OCI-LY7 (cell line): ENCODE measurements at regions not wholly inside any gene's neighbourhood (a gene's known extent, or its start where the extent isn't known, plus 50 kb on each side); places are given as distances from the start of the nearest gene placed in this dataset.

Experiments
- BruUV-seq: library from RNA; stranded (reverse); fragments of 400-500 nt; replicated peaks from 2 replicates; lab custom pipeline; 2021; lab: Mats Ljungman, UMichigan
- CTCF ChIA-PET: fragments of 300-600 bp; sonication (Branson Sonifier 250); formaldehyde crosslinking; loops from one replicate; lab custom pipeline; 2022; ENCODE audit warnings: antibody characterized with exemption; ENCODE audit not compliant: unreplicated experiment; lab: Charles Lee
- POLR2A ChIA-PET: fragments of 300-600 bp; sonication (Branson Sonifier 250); formaldehyde crosslinking; loops from one replicate; lab custom pipeline; 2022; ENCODE audit warnings: antibody characterized with exemption; lab: Charles Lee
- DNase-seq: peaks from one replicate; pipeline ENCODE4 v3.0.0-alpha.2; 2015; ENCODE audit warnings: low spot score
- H2AFZ ChIP-seq: fragments of 200-600 bp; sonication (generic), shearing (Covaris generic); 2 replicates; pipeline ENCODE4 v1.6.1; 2014; ENCODE audit warnings: mild to moderate bottlenecking, antibody characterized with exemption, low read length, moderate library complexity
- H3K27ac ChIP-seq: fragments of 200-600 bp; sonication (generic); 2 replicates; pipeline ENCODE4 v1.5.1; 2014; ENCODE audit warnings: mixed run types, low read depth, mild to moderate bottlenecking, moderate library complexity, low read length, inconsistent platforms; ENCODE audit not compliant: poor library complexity, severe bottlenecking
- H3K36me3 ChIP-seq: fragments of 200-600 bp; sonication (generic); 2 replicates; pipeline ENCODE4 v1.6.1; 2014; ENCODE audit warnings: mild to moderate bottlenecking, antibody characterized with exemption, low read length, moderate library complexity, mixed read lengths; ENCODE audit not compliant: insufficient read depth
- H3K4me1 ChIP-seq: fragments of 200-600 bp; sonication (generic); 2 replicates; pipeline ENCODE4 v1.5.1; 2014; ENCODE audit warnings: mild to moderate bottlenecking, low read length; ENCODE audit not compliant: insufficient read depth, poor library complexity, severe bottlenecking
- H3K4me2 ChIP-seq: fragments of 200-600 bp; sonication (generic); 2 replicates; pipeline ENCODE4 v1.6.1; 2014; ENCODE audit warnings: mild to moderate bottlenecking, low read length
- H3K4me3 ChIP-seq: fragments of 200-600 bp; sonication (generic); 2 replicates; pipeline ENCODE4 v1.5.1; 2014; ENCODE audit warnings: mild to moderate bottlenecking, low read depth, low read length; ENCODE audit not compliant: poor library complexity, severe bottlenecking
- H3K79me2 ChIP-seq: fragments of 200-600 bp; sonication (generic); 2 replicates; pipeline ENCODE4 v1.6.1; 2016; ENCODE audit warnings: low read depth, mild to moderate bottlenecking, low read length, moderate library complexity, mixed read lengths; ENCODE audit not compliant: insufficient read depth
- H3K9me2 ChIP-seq: fragments of 200-600 bp; sonication (generic); 2 replicates; pipeline ENCODE4 v1.6.1; 2016; ENCODE audit warnings: mild to moderate bottlenecking, low read length, mixed read lengths; ENCODE audit not compliant: insufficient read depth
- H3K9me3 ChIP-seq: fragments of 200-600 bp; sonication (generic); 2 replicates; pipeline ENCODE4 v1.6.1; 2014; ENCODE audit warnings: mild to moderate bottlenecking, mixed run types, low read length, mixed read lengths
- H4K20me1 ChIP-seq: fragments of 200-600 bp; sonication (generic); 2 replicates; pipeline ENCODE4 v1.6.1; 2014; ENCODE audit warnings: mild to moderate bottlenecking, antibody characterized with exemption, low read length, moderate library complexity, mixed read lengths; ENCODE audit not compliant: insufficient read depth
- CTCF ChIP-seq: fragments of 200-600 bp; sonication (generic); conservative IDR thresholded peaks from 2 replicates; pipeline ENCODE4 v1.5.1; 2014; ENCODE audit warnings: mild to moderate bottlenecking, antibody characterized with exemption, low read length, moderate library complexity, mixed read lengths
- EZH2phosphoT487 ChIP-seq: fragments of 200-600 bp; sonication (generic); IDR thresholded peaks from 2 replicates; pipeline ENCODE4 v1.6.1; 2018; ENCODE audit warnings: low read depth, borderline replicate concordance, mild to moderate bottlenecking, mixed run types, antibody characterized with exemption, low read length, moderate library complexity, mixed read lengths
- intact Hi-C: fragments of 100-400 bp; cut with micrococcal nuclease; formaldehyde crosslinking; loops from one replicate; pipeline ENCODE4 v1.10.0; 2022; ENCODE audit not compliant: unreplicated experiment

DNA sequence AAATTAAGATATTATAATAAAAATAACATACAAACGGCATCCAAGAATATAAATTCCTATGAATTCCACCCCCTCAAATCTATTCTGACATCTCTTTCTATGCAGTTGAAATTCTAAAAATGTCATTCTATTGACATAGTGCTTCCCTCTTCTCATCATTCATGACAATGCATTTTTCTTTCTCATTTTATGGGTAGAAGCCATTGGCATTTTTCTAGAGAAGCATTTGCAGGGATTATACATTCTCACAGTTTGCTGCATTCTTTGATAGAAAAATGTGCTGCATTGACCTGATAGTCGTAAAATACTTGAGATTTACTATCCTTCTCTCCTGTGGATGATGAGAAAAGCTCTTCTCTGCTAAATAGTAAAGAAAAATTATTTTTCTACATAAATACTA lies 760.9 kb upstream of the ACO1 start:
- no peak for DNase-seq
- no peak for TF ChIP-seq CTCF
- TF ChIP-seq EZH2phosphoT487, result no peak
- H4K20me1 ChIP-seq, result no peaks in the 10 kb centered on the region
- H3K9me2 ChIP-seq, result no peaks in the 10 kb centered on the region
- POLR2A ChIA-PET, result interaction anchor here (0.5 to 0.7 kb wide), 2 partner anchors 81 to 1390 kb away, joined by 3 read pairs; no protein-coding TSS in a partner anchor
- BruUV-seq, result no TSS peak
- peaks cover 4% of the 10 kb centered on the region; the same call in 1 of the 2 replicates for H3K9me3 ChIP-seq
- no peak overlapping the region for H2AFZ ChIP-seq
- H3K4me2 ChIP-seq, result no peak overlapping the region
- CTCF ChIA-PET, result no interaction called here
- no peaks in the 10 kb centered on the region for H3K36me3 ChIP-seq
- H3K4me1 ChIP-seq, result no peaks in the 10 kb centered on the region
- intact Hi-C loops, result no loop called here
- no peak overlapping the region for H3K4me3 ChIP-seq
- no peaks in the 10 kb centered on the region for H3K79me2 ChIP-seq
- no peak overlapping the region for H3K27ac ChIP-seq

GRCh38 chr9:31629292-31629691 lies 755.2 kb upstream of the ACO1 start:
- no peaks in the 10 kb centered on the region for H3K9me2 ChIP-seq
- H3K4me3 ChIP-seq, result no peak overlapping the region
- H3K9me3 ChIP-seq, result peaks cover 4% of the 10 kb centered on the region; the same call in 1 of the 2 replicates
- no peaks in the 10 kb centered on the region for H3K4me1 ChIP-seq
- ChIA-PET CTCF (no interaction called here), POLR2A (interaction anchor here (1.5 kb wide), 1 partner anchor 31 kb away, joined by 3 read pairs; no protein-coding TSS in a partner anchor)
- no peaks in the 10 kb centered on the region for H3K79me2 ChIP-seq
- H3K36me3 ChIP-seq, result no peaks in the 10 kb centered on the region
- no peak overlapping the region for H2AFZ ChIP-seq
- no peaks in the 10 kb centered on the region for H4K20me1 ChIP-seq
- H3K4me2 ChIP-seq, result no peak overlapping the region
- no peak for TF ChIP-seq CTCF
- TF ChIP-seq EZH2phosphoT487, result no peak
- DNase-seq, result no peak
- no peak overlapping the region for H3K27ac ChIP-seq
- intact Hi-C loops, result no loop called here
- no TSS peak for BruUV-seq

DNA sequence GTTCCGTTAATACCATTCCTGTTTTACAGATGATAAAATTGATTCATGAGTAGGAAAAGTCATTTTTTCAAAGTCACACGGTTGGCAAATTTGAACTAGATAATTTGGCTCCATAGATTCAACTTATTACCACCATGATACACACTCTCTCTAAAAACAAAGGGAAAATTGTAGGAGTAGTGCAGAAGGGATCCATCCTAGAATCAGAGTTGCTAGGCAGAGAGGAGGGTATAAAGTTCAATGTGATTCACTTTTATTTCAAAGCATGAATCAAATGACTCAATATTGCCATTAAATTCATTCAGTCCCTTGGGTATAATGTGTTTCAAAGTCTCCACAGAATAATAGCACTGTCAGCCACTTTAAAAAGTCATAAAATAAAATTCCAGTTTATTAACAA lies 747.2 kb upstream of the ACO1 start:
- Histone ChIP-seq H3K4me2 (no peak overlapping the region), H3K27ac (no peak overlapping the region), H3K79me2 (no peaks in the 10 kb centered on the region), H3K36me3 (no peaks in the 10 kb centered on the region), H3K4me3 (no peak overlapping the region), H4K20me1 (no peaks in the 10 kb centered on the region), H3K9me2 (no peaks in the 10 kb centered on the region), H3K9me3 (no peaks in the 10 kb centered on the region), H3K4me1 (no peaks in the 10 kb centered on the region), H2AFZ (no peak overlapping the region)
- intact Hi-C loops, result no loop called here
- TF ChIP-seq CTCF (no peak), EZH2phosphoT487 (no peak)
- no TSS peak for BruUV-seq
- POLR2A ChIA-PET, result interaction anchor here (0.6 kb wide), 1 partner anchor 60 kb away, joined by 3 read pairs; no protein-coding TSS in a partner anchor
- no peak for DNase-seq
- CTCF ChIA-PET, result no interaction called here
